ENCODE measurements at regions not wholly inside any gene's neighbourhood (a gene's known extent, or its start where the extent isn't known, plus 50 kb on each side); places are given as distances from the start of the nearest gene placed in this dataset.
A peak's percentile ranks its signal among the peaks of the same experiment; 100 is the strongest.

GRCh38 chr12:123045678-123046077 is 65.2 kb downstream of the ARL6IP4 start:
- H3K9me3 Mint-ChIP-seq: no peaks in the 10 kb centered on the region
- H3K4me1 Mint-ChIP-seq (ENCODE audit: low read depth): peaks cover 35% of the 10 kb centered on the region

GRCh38 chr12:123044351-123044750 is 63.9 kb downstream of the ARL6IP4 start:
- no peaks in the 10 kb centered on the region for H3K27me3 Mint-ChIP-seq (ENCODE audit: low read depth)
- H3K9me3 Mint-ChIP-seq: no peaks in the 10 kb centered on the region
- H3K4me1 Mint-ChIP-seq (ENCODE audit: low read depth): peaks cover 27% of the 10 kb centered on the region
- ATAC-seq (no peak), DNase-seq (no peak)
- no peaks in the 10 kb centered on the region for H3K36me3 Mint-ChIP-seq (ENCODE audit: insufficient read depth)
- no peak overlapping the region for H3K4me3 Mint-ChIP-seq

More at GRCh38 chr12:123045678-123046077, 65.2 kb downstream of the ARL6IP4 start:
- no peak for ATAC-seq
- no peak for DNase-seq
- H3K27me3 Mint-ChIP-seq (ENCODE audit: low read depth): no peaks in the 10 kb centered on the region
- H3K36me3 Mint-ChIP-seq (ENCODE audit: insufficient read depth): no peaks in the 10 kb centered on the region
- H3K4me3 Mint-ChIP-seq: no peak overlapping the region

- ATAC-seq: peak; percentile 99
- no peaks in the 10 kb centered on the region for H3K27me3 Mint-ChIP-seq (ENCODE audit: low read depth)
- H3K9me3 Mint-ChIP-seq: no peaks in the 10 kb centered on the region
- no peaks in the 10 kb centered on the region for H3K36me3 Mint-ChIP-seq (ENCODE audit: insufficient read depth)
- H3K4me1 Mint-ChIP-seq (ENCODE audit: low read depth): peaks cover 26% of the 10 kb centered on the region
- peak; percentile 75 for DNase-seq
- H3K4me3 Mint-ChIP-seq: no peak overlapping the region
Measured at GRCh38 chr12:123043536-123044001, 63.1 kb downstream of the ARL6IP4 start.

GRCh38 chr12:123042833-123043232 is 62.4 kb downstream of the ARL6IP4 start:
- no peak for ATAC-seq
- Mint-ChIP-seq H3K27me3 (ENCODE audit: low read depth) (no peaks in the 10 kb centered on the region), H3K9me3 (no peaks in the 10 kb centered on the region), H3K36me3 (ENCODE audit: insufficient read depth) (no peaks in the 10 kb centered on the region), H3K4me3 (no peak overlapping the region), H3K4me1 (ENCODE audit: low read depth) (peaks cover 23% of the 10 kb centered on the region)
- DNase-seq: no peak

GRCh38 chr12:123041811-123042655 is 61.6 kb downstream of the ARL6IP4 start:
- no peaks in the 10 kb centered on the region for H3K9me3 Mint-ChIP-seq
- no peak for DNase-seq

GRCh38 chr12:123041042-123041531 is 60.6 kb downstream of the ARL6IP4 start:
- Mint-ChIP-seq H3K4me1 (ENCODE audit: low read depth) (peaks cover 18% of the 10 kb centered on the region), H3K36me3 (ENCODE audit: insufficient read depth) (no peaks in the 10 kb centered on the region), H3K4me3 (no peak overlapping the region), H3K9me3 (no peaks in the 10 kb centered on the region), H3K27me3 (ENCODE audit: low read depth) (no peaks in the 10 kb centered on the region)
- no peak for ATAC-seq
- DNase-seq: no peak

More at GRCh38 chr12:123041811-123042655, 61.6 kb downstream of the ARL6IP4 start:
- peaks cover 18% of the 10 kb centered on the region for H3K4me1 Mint-ChIP-seq (ENCODE audit: low read depth)
- H3K36me3 Mint-ChIP-seq (ENCODE audit: insufficient read depth): no peaks in the 10 kb centered on the region
- H3K4me3 Mint-ChIP-seq: no peak overlapping the region
- no peaks in the 10 kb centered on the region for H3K27me3 Mint-ChIP-seq (ENCODE audit: low read depth)
- ATAC-seq: no peak

GRCh38 chr12:123040106-123040505 is 59.6 kb downstream of the ARL6IP4 start:
- no peaks in the 10 kb centered on the region for H3K36me3 Mint-ChIP-seq (ENCODE audit: insufficient read depth)
- no peak overlapping the region for H3K4me3 Mint-ChIP-seq
- no peak for ATAC-seq
- no peaks in the 10 kb centered on the region for H3K9me3 Mint-ChIP-seq
- peaks cover 16% of the 10 kb centered on the region for H3K4me1 Mint-ChIP-seq (ENCODE audit: low read depth)
- DNase-seq: no peak
- no peaks in the 10 kb centered on the region for H3K27me3 Mint-ChIP-seq (ENCODE audit: low read depth)

GRCh38 chr12:123038966-123039365 is 58.5 kb downstream of the ARL6IP4 start:
- Mint-ChIP-seq H3K4me3 (no peak overlapping the region), H3K27me3 (ENCODE audit: low read depth) (no peaks in the 10 kb centered on the region), H3K36me3 (ENCODE audit: insufficient read depth) (peaks cover 1% of the 10 kb centered on the region), H3K4me1 (ENCODE audit: low read depth) (peaks cover 20% of the 10 kb centered on the region), H3K9me3 (no peaks in the 10 kb centered on the region)
- DNase-seq: no peak
- no peak for ATAC-seq

- Mint-ChIP-seq H3K4me1 (ENCODE audit: low read depth) (peaks cover 20% of the 10 kb centered on the region), H3K9me3 (no peaks in the 10 kb centered on the region), H3K27me3 (ENCODE audit: low read depth) (no peaks in the 10 kb centered on the region), H3K36me3 (ENCODE audit: insufficient read depth) (peaks cover 6% of the 10 kb centered on the region), H3K4me3 (no peak overlapping the region)
- ATAC-seq: no peak
- no peak for DNase-seq
Measured at GRCh38 chr12:123038486-123038885, 58.0 kb downstream of the ARL6IP4 start.

- peaks cover 8% of the 10 kb centered on the region for H3K36me3 Mint-ChIP-seq (ENCODE audit: insufficient read depth)
- no peak for ATAC-seq
- H3K9me3 Mint-ChIP-seq: no peaks in the 10 kb centered on the region
- no peak for DNase-seq
- H3K4me1 Mint-ChIP-seq (ENCODE audit: low read depth): peaks cover 20% of the 10 kb centered on the region
- no peak overlapping the region for H3K4me3 Mint-ChIP-seq
- H3K27me3 Mint-ChIP-seq (ENCODE audit: low read depth): no peaks in the 10 kb centered on the region
Measured at GRCh38 chr12:123037791-123038190, 57.3 kb downstream of the ARL6IP4 start.

- Mint-ChIP-seq H3K27me3 (ENCODE audit: low read depth) (no peaks in the 10 kb centered on the region), H3K9me3 (no peaks in the 10 kb centered on the region), H3K36me3 (ENCODE audit: insufficient read depth) (peaks cover 11% of the 10 kb centered on the region), H3K4me1 (ENCODE audit: low read depth) (peaks cover 20% of the 10 kb centered on the region), H3K4me3 (no peak overlapping the region)
- DNase-seq: no peak
- no peak for ATAC-seq
Measured at GRCh38 chr12:123036466-123037285, 56.2 kb downstream of the ARL6IP4 start.

GRCh38 chr12:123035841-123036240 is 55.4 kb downstream of the ARL6IP4 start:
- Mint-ChIP-seq H3K36me3 (ENCODE audit: insufficient read depth) (peaks cover 12% of the 10 kb centered on the region), H3K9me3 (no peaks in the 10 kb centered on the region), H3K4me1 (ENCODE audit: low read depth) (peaks cover 20% of the 10 kb centered on the region), H3K27me3 (ENCODE audit: low read depth) (no peaks in the 10 kb centered on the region), H3K4me3 (no peak overlapping the region)
- no peak for DNase-seq
- no peak for ATAC-seq

- Mint-ChIP-seq H3K36me3 (ENCODE audit: insufficient read depth) (peaks cover 12% of the 10 kb centered on the region), H3K27me3 (ENCODE audit: low read depth) (no peaks in the 10 kb centered on the region), H3K4me3 (no peak overlapping the region), H3K9me3 (no peaks in the 10 kb centered on the region), H3K4me1 (ENCODE audit: low read depth) (peaks cover 20% of the 10 kb centered on the region)
- ATAC-seq (peak; percentile 95 to 98), DNase-seq (peak; percentile 20)
Measured at GRCh38 chr12:123034865-123035264, 54.4 kb downstream of the ARL6IP4 start.

GRCh38 chr12:123034022-123034541 is 53.6 kb downstream of the ARL6IP4 start:
- DNase-seq (no peak), ATAC-seq (no peak)
- Mint-ChIP-seq H3K4me1 (ENCODE audit: low read depth) (peaks cover 20% of the 10 kb centered on the region), H3K36me3 (ENCODE audit: insufficient read depth) (peaks cover 16% of the 10 kb centered on the region), H3K4me3 (peak overlapping the region; percentile 4), H3K27me3 (ENCODE audit: low read depth) (no peaks in the 10 kb centered on the region), H3K9me3 (no peaks in the 10 kb centered on the region)

Measured in activated T-cell treated with anti-CD3 and anti-CD28 coated beads, Interleukin-2, amount 50 U/mL, for 4 hours (primary cell).